CD14-positive monocyte (primary cell): ENCODE measurements at regions not wholly inside any gene's neighbourhood (a gene's known extent, or its start where the extent isn't known, plus 50 kb on each side); places are given as distances from the start of the nearest gene placed in this dataset.

ENCODE experiments used
- DNase-seq, 3 donors: peaks; one replicate each; pipeline ENCODE4 v3.0.0-alpha.2; 2011 to 2022
- H2AFZ ChIP-seq: 2 replicates; pipeline ENCODE4 v1.6.0; 2012; ENCODE audit warnings: mild to moderate bottlenecking, low read depth, low read length, inconsistent platforms; ENCODE audit not compliant: insufficient read depth, poor library complexity, severe bottlenecking
- H3K27ac ChIP-seq, 2 donors: 1 replicate in 1 of 2; 2 replicates in 1 of 2; pipeline ENCODE4 v1.5.1; 2012 to 2013; ENCODE audit warnings: low read length in 2 of 2, control low read depth in 1 of 2, inconsistent platforms in 1 of 2, low read depth in 1 of 2, mild to moderate bottlenecking in 1 of 2
- H3K27me3 ChIP-seq, 2 donors: one replicate each; pipeline versions ENCODE4 v1.6.0 to v1.6.1; 2011 to 2013; ENCODE audit warnings: low read length in 2 of 2; ENCODE audit not compliant: control insufficient read depth in 2 of 2, insufficient read depth in 2 of 2
- H3K36me3 ChIP-seq, 2 donors: replicated peaks in 1 of 2; 1 replicate in 1 of 2; 2 replicates in 1 of 2; pipeline versions ENCODE4 v1.5.1 to v1.6.1; 2012 to 2013; ENCODE audit warnings: low read length in 2 of 2, control low read depth in 1 of 2, inconsistent platforms in 1 of 2, mild to moderate bottlenecking in 1 of 2; ENCODE audit not compliant: insufficient read depth in 2 of 2, control insufficient read depth in 1 of 2
- H3K4me1 ChIP-seq, 2 donors: 1 replicate in 1 of 2; 2 replicates in 1 of 2; pipeline versions ENCODE4 v1.5.1 to v1.6.1; 2012 to 2013; ENCODE audit warnings: low read length in 2 of 2, control low read depth in 1 of 2, inconsistent platforms in 1 of 2, mild to moderate bottlenecking in 1 of 2, moderate library complexity in 1 of 2; ENCODE audit not compliant: insufficient read depth in 2 of 2, control insufficient read depth in 1 of 2
- H3K4me2 ChIP-seq: replicated peaks from 2 replicates; pipeline ENCODE3; 2012; ENCODE audit warnings: low read length, moderate library complexity, mild to moderate bottlenecking; ENCODE audit not compliant: poor library complexity, severe bottlenecking; ENCODE audit errors: extremely low read depth
- H3K4me3 ChIP-seq, 3 experiments: fragments of 200-600 bp in 1 of 3; sonication (generic) in 1 of 3; replicated peaks in 1 of 3; 1 replicate in 2 of 3; 2 replicates in 1 of 3; pipeline ENCODE4 v1.5.1; 2011 to 2013; ENCODE audit warnings: low read length in 3 of 3, mild to moderate bottlenecking in 3 of 3, control low read depth in 2 of 3, low read depth in 2 of 3, inconsistent platforms in 1 of 3, moderate library complexity in 1 of 3
- H3K79me2 ChIP-seq: 2 replicates; pipeline ENCODE4 v1.6.0; 2012; ENCODE audit warnings: mild to moderate bottlenecking, control low read depth, inconsistent platforms, low read length, moderate library complexity; ENCODE audit not compliant: insufficient read depth
- H3K9ac ChIP-seq: 2 replicates; pipeline ENCODE4 v1.6.0; 2017; ENCODE audit warnings: low read length, mild to moderate bottlenecking; ENCODE audit not compliant: insufficient read depth, poor library complexity, severe bottlenecking
- H3K9me3 ChIP-seq, 2 donors: replicated peaks in 1 of 2; 1 replicate in 1 of 2; 2 replicates in 1 of 2; pipeline versions ENCODE4 v1.5.1 to v1.6.1; 2012 to 2013; ENCODE audit warnings: low read length in 2 of 2, control low read depth in 1 of 2; ENCODE audit not compliant: control insufficient read depth in 1 of 2, insufficient read depth in 1 of 2
- H4K20me1 ChIP-seq: 2 replicates; pipeline ENCODE4 v1.6.0; 2012; ENCODE audit warnings: mild to moderate bottlenecking, low read length, control low read depth, moderate library complexity; ENCODE audit not compliant: insufficient read depth
- H3K27ac Mint-ChIP-seq, 7 donors: one replicate each; pipeline ENCODE4 v1.8.0; 2020; ENCODE audit warnings: mild to moderate bottlenecking in 7 of 7, mixed read lengths in 7 of 7, moderate library complexity in 6 of 7, inconsistent platforms in 2 of 7
- H3K27me3 Mint-ChIP-seq, 3 donors: one replicate each; pipeline ENCODE4 v1.8.0; 2021 to 2022; ENCODE audit warnings: low read depth in 3 of 3, mild to moderate bottlenecking in 3 of 3, mixed read lengths in 3 of 3, moderate library complexity in 3 of 3, inconsistent platforms in 1 of 3
- H3K36me3 Mint-ChIP-seq, 2 donors: one replicate each; pipeline ENCODE4 v1.8.0; 2020; ENCODE audit warnings: mixed read lengths in 2 of 2, inconsistent platforms in 1 of 2, mild to moderate bottlenecking in 1 of 2
- H3K4me1 Mint-ChIP-seq: one replicate; pipeline ENCODE4 v1.8.0; 2020; ENCODE audit warnings: mild to moderate bottlenecking, mixed read lengths
- H3K4me3 Mint-ChIP-seq, 2 donors: one replicate each; pipeline ENCODE4 v1.8.0; 2020; ENCODE audit warnings: mild to moderate bottlenecking in 2 of 2, mixed read lengths in 2 of 2, moderate library complexity in 1 of 2
- H3K9me3 Mint-ChIP-seq, 7 donors: one replicate each; pipeline ENCODE4 v1.8.0; 2020 to 2022; ENCODE audit warnings: mixed read lengths in 7 of 7, mild to moderate bottlenecking in 6 of 7, moderate library complexity in 6 of 7, inconsistent platforms in 2 of 7
- WGBS: methylation state at CpG from one replicate; pipeline ENCODE4 v1.1.5; 2013; ENCODE audit warnings: missing lambda C conversion rate; ENCODE audit not compliant: insufficient coverage; 5-methylcytosine and 5-hydroxymethylcytosine counted together
- intact Hi-C, 2 donors: fragments of 100-400 bp; cut with micrococcal nuclease; formaldehyde crosslinking; loops; one replicate each; pipeline versions ENCODE4 v1.15.0 to v1.15.1; 2023
- TF ChIP-seq, protein P1 (sequence below): fragments of 200-600 bp; IDR thresholded peaks from one replicate; pipeline ENCODE4 v1.8.0; 2022; ENCODE audit warnings: antibody characterized with exemption, mild to moderate bottlenecking

DNA sequence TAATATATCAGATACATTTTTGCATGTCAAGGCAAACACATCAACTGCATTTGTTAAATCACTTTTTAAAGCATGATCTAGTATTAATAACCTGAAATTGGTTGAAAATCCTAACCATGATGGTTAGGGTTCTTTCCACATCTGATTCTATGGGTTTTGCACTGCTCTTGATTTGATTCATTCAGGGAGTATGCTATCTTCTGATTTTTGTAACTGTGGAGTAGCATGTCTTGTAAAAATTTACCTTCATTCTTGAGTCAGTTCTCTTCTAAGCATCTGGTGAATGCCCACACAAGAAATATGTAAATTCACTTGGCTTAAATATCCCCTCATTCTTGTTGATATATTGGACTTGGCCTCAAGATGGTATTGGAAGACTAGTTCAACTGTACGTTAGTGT lies 178.7 kb downstream of the KLF6 start:
- Mint-ChIP-seq H3K4me3 (no peak overlapping the region), H3K9me3 (peaks cover 5 to 33% (median 21%) of the 10 kb centered on the region in 7 donors), H3K4me1 (no peaks in the 10 kb centered on the region), H3K27ac (no peak overlapping the region), H3K27me3 (peaks cover 0 to 6% (median 2%) of the 10 kb centered on the region in 3 donors), H3K36me3 (no peaks in the 10 kb centered on the region)
- Histone ChIP-seq H3K4me1 (no peaks in the 10 kb centered on the region), H3K36me3 (no peaks in the 10 kb centered on the region), H2AFZ (no peak overlapping the region), H3K79me2 (no peaks in the 10 kb centered on the region), H3K9ac (no peak overlapping the region), H4K20me1 (no peaks in the 10 kb centered on the region), H3K27me3 (no peaks in the 10 kb centered on the region), H3K4me3 (no peak overlapping the region), H3K9me3 (peaks cover 6 to 17% of the 10 kb centered on the region in 2 donors), H3K4me2 (no peak overlapping the region), H3K27ac (no peak overlapping the region)
- intact Hi-C loops = no loop called here
- TF ChIP-seq, protein P1, sequence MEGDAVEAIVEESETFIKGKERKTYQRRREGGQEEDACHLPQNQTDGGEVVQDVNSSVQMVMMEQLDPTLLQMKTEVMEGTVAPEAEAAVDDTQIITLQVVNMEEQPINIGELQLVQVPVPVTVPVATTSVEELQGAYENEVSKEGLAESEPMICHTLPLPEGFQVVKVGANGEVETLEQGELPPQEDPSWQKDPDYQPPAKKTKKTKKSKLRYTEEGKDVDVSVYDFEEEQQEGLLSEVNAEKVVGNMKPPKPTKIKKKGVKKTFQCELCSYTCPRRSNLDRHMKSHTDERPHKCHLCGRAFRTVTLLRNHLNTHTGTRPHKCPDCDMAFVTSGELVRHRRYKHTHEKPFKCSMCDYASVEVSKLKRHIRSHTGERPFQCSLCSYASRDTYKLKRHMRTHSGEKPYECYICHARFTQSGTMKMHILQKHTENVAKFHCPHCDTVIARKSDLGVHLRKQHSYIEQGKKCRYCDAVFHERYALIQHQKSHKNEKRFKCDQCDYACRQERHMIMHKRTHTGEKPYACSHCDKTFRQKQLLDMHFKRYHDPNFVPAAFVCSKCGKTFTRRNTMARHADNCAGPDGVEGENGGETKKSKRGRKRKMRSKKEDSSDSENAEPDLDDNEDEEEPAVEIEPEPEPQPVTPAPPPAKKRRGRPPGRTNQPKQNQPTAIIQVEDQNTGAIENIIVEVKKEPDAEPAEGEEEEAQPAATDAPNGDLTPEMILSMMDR = no peak
- no peak for DNase-seq
- no CpG with 5 or more reads among the region's 1 CpG for WGBS

DNA sequence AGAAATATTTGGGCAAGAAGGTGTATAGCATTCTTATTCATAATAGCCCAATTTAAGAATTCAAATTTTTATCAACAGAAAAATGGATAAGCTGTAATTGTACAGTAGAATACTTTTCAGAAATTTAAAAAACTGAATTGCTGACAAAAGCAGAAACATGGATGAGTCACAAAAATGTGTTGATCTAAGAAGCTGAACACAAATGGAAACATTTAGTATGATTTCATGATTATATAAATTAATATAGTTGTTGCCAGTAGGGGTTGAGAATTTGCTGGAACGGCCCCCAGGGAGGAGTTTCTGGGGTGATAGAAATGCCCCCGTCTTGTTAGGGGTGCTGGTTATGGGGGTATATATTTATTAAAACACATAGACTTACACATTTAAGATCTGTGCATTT lies 179.1 kb downstream of the KLF6 start:
- no peak overlapping the region for H2AFZ ChIP-seq
- H3K9ac ChIP-seq = no peak overlapping the region
- no peaks in the 10 kb centered on the region for H3K27me3 ChIP-seq
- Mint-ChIP-seq H3K27ac (no peak overlapping the region), H3K4me1 (no peaks in the 10 kb centered on the region), H3K36me3 (no peaks in the 10 kb centered on the region), H3K4me3 (no peak overlapping the region), H3K9me3 (peaks cover 4 to 30% (median 20%) of the 10 kb centered on the region in 7 donors), H3K27me3 (peaks cover 0 to 6% (median 2%) of the 10 kb centered on the region in 3 donors)
- H3K36me3 ChIP-seq = no peaks in the 10 kb centered on the region
- TF ChIP-seq, protein P1 = no peak
- WGBS = no CpG with 5 or more reads among the region's 2 CpGs
- H3K4me1 ChIP-seq = no peaks in the 10 kb centered on the region
- H3K27ac ChIP-seq = no peak overlapping the region
- peaks cover 6 to 17% of the 10 kb centered on the region in 2 donors for H3K9me3 ChIP-seq
- H3K4me2 ChIP-seq = no peak overlapping the region
- no peak for DNase-seq
- intact Hi-C loops = no loop called here
- H3K4me3 ChIP-seq = no peak overlapping the region
- no peaks in the 10 kb centered on the region for H3K79me2 ChIP-seq
- H4K20me1 ChIP-seq = no peaks in the 10 kb centered on the region
